Skin of body (tissue), 1 donor: ENCODE measurements at regions not wholly inside any gene's neighbourhood (a gene's known extent, or its start where the extent isn't known, plus 50 kb on each side); places are given as distances from the start of the nearest gene placed in this dataset.

Experiments
- DNase-seq: peaks from one replicate; lab custom pipeline; 2025; lab: John Stamatoyannopoulos, UW

DNA sequence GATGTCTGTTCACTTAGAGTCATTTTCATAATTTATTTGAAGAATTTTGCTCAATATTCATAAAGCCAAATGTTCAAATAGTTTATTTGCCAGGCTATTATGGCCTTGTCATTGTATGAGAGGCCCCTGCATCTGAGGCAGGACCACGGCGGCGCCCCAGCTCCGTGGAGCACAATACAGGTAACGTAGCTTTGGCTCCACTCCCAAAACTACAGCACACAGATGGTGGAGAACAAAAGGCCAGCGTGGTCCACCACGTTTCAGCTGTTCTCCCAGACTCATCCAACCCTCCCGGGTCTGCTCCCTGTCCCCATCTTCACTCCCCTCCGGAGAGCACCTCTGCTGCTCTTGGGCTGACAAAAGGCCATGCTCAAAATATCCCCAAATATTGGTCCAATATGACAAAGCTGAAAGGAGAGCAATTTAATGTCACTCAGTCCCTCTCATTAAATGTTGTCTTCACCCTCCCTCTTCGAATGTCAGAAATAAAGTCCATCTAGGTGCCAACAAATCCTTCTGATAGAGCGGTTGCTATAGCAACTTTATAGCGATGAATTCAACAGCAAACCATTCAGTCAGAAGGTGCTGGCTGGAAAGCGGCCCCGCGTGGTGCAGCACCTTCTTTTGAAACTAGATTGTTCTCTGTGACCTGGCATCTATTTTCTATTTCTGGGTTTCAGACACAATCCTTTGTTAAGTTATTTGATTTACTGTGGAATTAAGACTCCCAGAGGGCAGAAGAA lies 504.3 kb downstream of the ARHGEF28 start:
- DNase-seq: no peak

DNA sequence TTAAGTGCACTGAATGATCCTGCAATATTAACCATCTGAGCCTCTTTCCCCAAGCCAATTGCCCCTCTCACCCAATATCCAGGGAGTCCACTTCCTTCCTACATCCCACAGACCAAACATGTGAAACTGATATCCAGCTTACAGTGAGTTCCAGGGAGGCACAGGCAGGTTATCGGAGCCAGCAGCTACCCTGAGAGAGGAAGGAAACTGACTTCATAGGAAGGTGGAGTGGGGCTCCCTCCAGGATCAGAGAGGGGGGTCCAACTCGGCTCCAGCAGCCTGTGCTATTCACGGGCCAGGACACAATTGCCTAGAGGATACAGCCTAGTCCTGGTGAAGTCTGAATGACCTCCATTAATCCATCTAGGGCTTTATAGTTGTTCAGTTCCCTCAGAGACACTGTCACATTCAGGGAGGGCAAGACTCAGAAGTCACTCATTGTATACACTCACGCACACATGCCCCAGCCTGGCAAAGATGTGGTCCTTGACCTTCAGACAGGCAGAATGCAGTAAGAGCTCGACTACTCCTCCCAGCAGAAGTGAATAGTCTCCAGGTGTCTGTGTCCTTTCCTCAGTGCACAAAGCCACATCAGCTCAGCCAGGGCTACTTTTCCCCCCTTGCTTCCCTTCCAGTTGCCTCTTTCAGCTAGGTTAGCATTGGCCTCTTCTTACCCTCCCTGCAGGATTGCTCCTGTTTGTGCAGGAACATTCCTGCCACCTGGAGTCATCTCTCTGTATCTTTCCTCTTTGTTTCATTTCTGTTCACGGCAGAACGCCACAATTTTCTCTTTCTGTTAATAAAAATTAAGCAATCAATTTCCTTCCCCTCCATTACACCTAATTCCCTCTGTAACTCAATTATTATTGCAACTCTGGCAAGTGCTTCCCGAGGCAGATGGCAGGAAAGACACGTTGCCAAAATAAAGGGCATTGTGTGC lies 501.7 kb downstream of the ARHGEF28 start:
- no peak for DNase-seq

DNA sequence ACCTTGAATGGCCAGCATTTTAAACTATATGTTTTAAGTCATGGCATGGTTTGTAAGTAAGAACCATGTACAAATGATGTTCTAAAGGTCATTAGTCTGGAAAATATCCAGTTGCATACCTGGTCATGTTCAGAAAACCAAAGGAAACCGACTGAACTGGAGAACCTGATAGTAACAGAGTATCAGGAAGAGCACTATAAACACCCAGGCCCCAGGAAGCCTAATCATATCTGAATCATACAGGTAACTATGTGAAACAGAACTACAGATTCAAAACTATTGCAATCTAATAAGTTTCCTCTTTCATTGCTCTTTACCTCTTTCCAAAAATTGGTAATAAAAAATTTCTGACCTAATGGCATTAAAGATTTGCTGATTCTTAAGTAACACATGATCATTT lies 500.3 kb downstream of the ARHGEF28 start:
- no peak for DNase-seq

DNA sequence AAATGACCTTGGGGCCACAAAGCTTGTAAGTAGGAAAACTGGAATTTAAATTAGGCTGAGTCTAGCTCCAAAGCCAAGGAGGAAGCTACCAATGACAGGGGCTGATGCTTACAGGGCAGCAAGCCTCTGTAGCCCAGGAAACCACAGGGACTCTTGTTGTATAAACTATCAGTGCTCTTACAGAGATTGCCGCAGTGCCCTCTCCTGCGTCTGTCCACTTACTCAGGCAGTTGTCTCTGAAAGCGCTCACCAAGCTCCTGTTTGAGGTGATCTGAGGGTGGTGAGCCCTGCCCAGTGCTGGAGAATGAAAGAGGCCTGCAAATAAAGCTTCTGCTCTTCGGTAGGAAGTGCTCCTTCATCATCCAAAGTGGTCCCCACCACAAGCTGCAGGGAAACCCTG lies 498.8 kb downstream of the ARHGEF28 start:
- DNase-seq: no peak

DNA sequence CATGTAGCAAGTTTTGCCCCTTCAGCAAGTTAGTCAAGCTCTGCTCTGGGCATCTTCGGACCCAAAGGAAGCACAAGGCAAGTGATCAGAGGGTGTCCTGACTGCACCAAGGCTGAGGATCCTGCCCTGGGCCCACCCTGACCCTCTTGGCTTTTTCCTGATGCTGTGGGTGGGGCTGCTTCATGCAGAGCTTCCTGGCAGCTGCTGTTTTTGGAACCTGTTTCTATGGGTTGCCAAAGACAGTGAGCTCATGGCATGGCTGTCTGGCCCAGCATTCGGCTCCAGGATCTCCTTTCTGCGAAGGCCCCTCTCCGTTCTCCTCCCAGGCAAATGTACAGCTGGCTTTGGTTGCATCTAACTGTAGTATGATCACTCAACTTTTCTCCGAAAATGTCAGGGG lies 497.9 kb downstream of the ARHGEF28 start:
- no peak for DNase-seq

DNA sequence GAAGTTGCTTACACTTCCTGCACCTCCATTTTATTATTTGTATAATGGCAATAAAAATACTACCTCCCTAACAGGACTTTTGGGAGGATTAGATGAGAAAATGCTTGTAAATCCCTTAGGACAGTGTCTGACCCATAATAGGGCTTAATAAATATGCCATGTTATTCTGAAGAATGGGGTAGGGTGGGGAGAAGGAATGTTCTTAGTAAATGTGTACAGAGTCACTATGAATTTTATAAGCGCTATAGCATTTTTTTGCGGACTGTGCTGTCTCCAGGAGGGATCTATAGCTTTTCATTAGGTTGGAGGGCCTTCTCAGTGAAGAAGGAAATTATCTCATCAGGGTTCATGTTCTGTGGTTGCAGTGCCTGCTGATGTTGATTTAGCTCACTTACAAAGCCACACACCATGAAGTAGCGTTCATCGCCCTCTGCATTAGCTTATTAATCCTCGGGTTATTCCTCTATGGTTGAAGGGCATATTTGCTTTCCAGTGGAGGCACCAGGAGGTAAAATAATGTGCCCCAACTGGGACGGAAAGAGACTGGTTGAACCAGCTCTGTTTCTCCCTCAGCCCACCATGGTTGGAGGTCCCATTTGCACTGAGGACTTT lies 497.1 kb downstream of the ARHGEF28 start:
- DNase-seq: no peak

DNA sequence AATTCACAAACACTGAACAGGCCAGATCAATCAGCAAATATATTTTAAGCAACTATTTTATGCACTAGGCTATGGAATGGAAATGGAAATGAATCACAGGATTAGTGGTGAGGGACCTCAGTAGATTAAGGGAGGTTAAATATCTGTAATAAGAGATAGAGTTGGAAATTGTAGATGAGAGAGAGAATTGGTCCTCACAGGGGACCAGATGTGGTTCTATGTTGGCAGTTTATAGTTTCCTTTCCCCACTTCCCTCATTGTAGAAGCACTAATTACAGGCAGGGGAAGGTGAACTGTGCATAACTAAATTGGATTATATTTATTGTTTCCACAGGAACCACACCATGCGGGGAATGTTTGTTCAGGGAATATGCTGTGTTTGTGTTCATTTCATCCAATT lies 496.2 kb downstream of the ARHGEF28 start:
- no peak for DNase-seq

DNA sequence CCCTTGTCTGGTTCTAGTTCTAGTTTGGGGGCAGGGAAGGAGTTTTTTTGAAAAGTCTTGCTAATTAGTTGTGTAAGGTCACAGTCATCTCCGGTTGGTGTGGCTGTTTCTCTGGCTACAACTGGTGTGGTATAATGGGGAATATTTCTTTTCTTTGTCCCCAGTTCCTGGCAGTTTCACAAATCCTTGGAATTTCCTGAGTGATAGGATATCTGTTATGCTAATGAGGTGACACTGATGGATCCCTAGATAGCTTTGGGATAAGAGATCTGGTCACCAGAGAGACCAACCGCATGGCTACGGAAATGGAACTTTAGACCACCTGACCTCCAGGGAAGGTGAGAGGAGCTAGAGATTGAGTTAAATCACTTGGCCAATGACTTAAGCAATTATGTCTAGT lies 494.6 kb downstream of the ARHGEF28 start:
- DNase-seq: no peak

DNA sequence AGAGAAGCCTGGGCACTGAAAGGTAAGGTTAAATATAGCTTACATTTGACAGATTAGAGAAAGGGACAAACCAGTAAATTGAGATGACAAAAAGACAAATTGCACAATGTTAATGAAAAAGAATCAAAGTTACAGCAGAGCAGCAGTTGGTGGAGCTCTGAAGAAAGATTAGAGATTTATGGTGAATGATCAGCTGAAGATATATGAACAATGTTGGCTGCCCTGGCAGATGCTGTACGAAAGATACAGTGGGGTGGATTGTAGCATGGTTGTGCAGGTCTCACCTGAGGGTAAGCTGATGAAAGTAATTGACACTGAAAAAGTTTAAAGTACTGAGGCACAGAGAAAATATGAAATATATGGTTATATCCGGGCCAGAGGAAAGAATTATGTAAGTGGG lies 492.1 kb downstream of the ARHGEF28 start:
- no peak for DNase-seq

DNA sequence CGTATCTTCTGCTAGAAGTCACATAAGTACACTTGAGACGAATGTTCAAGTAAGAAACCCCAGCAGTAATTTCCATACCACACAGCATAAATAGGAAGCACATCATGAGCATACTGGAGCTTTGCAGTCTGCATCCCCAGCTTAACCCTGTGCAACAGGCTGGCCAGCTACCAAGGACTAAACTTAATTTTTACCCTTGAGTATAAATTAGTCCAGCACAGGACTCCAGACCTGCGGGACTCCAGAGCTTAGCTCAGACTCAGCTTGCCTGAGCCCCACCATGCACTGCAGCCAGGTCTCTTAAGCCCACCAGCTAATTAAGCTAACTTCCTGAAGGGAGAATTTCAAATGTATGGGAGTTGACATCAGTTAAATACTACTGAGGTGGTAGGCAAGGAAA lies 491.0 kb downstream of the ARHGEF28 start:
- no peak for DNase-seq

DNA sequence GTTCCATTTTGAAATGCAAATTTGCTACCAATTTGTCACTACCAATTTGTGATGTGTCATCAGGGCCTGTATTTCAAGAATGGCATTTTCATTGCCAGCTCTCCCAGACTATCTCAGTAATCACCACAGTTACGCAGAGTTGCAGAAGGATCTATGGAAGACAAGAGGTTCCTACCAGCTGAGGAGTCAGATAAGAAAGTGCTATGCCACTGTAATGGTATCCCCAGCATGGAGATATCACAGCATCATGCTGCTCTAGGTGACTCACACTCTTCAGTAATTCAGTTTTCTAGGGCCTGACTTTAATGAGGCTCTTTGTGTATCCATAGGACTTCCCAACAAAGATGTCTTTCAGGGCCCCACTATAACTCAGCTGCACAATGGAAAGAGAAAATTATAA lies 490.3 kb downstream of the ARHGEF28 start:
- DNase-seq: no peak

DNA sequence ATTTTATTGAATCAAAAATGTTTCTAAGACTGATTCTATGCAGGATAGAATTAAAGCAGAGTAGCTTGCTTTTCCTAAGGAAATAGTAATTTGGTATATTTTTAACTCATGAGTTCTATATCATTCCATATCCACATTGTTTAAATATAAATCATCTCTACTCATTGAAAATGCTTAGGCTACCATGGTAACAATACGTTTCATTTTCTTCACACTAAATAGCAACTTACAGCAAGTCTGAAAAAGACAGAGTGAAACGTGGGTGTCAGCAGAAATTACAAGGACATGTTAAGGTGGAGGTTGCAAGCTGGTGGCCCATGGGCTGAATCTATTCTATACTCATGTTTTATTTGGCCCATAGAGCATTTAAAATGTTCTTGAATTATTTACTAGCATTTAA lies 487.9 kb downstream of the ARHGEF28 start:
- no peak for DNase-seq

DNA sequence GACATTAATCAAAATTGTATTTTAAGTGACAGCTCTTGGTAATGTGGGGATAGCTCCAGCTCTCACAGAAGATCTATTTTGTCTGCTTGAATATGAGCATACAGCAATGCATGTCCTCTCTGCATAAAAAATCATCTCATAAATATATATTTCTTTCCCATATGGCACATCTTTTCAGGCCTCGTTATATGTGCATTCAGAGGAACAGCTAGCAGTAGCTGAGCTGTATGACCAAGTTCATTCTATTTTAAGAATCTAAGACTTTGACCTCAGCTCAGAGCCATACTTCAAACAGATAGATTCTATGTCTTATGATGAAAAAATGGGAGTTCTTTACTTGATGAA lies 487.2 kb downstream of the ARHGEF28 start:
- no peak for DNase-seq

DNA sequence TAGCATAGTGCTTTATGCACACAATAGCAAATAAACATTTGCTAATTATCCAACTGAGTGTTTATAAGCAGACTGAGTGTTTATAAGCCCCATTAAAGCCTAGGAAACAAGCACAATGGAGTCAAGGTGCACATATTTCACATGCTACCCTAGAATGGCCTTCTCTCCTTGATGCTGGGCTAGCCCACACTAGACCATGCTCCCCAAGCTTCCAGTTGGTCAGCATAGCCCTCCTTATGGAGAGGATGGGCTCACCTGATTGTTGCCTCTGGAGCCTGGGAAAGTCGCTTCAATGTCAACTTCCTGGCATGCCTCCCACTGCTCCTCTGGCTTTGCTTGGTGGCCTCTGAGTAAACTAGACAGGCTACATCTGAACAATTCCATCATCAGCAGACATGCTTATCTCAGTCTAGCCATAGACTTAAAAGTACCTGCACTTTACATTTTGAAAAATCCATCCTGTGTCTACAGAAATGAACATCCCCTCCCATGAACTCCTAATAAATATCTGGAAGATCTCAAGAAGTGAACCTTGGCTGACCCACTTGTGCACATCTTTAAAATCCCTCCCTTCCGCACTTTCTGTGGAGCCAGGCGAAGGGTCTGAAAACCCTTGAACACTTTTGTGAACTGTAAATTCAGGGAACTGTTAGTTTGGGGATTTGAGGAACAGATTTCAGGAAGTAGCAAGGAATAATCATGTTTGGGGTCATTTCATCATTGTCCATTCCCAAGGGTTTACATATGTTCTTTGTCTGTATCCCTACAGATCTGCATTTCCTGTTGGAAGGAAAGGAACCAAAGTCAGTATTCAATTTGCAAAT lies 486.6 kb downstream of the ARHGEF28 start:
- DNase-seq: peak; percentile 40

DNA sequence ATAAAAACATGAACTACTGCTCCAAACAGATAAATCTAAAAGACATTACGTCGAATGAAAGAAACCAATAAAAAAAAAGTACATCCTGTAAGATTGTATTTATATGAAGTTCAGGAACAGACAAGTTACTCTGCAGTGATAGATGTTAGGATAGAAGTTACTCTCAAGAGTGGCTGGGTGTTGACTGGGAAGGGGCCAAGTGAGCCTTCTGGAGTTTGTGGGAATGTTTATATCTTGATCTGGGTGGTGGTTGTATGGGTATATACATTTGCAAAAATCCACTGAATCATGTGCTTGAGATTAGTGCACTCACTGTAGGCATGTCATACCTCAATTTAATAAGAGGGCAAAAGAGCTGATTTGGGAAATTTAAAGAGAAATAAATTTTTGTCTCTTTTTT lies 485.8 kb downstream of the ARHGEF28 start:
- DNase-seq: no peak

DNA sequence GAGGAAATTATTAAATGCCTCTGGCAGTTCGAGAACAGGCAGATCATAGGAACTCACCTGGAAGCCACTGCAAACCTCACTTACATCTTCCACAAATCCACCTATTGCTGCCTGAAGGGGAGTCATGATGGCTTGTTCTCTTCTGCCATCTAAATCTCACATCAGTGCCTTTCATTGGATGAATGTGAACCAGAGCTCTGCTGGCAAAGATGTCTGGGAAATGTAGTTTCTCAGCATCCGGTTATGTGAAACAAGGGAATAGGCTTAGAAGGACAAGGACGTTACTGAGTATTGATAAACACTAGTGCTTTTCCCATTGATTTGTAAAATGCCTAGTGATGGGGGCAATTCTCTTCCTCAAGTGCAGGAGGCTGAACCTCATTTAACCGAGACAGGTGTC lies 483.3 kb downstream of the ARHGEF28 start:
- DNase-seq: no peak

DNA sequence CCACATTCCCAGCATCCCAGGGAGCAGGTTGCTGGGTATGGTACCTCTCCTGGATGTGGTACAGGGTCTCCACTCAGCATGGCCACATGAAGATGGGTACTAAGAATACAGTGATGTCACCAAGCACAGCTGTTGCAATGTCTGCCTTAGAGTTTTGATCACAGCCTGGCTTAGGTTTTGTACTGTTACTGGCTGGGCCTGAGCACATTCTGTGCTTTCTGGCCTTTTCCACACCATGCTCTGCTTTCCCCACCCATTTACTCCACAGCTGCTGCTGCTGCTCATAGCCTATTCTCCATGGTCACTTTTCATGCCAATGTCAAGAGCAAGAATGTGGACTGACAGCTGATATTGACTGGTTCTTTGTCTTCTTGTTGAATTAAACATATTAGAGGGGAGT lies 481.9 kb downstream of the ARHGEF28 start:
- DNase-seq: no peak

DNA sequence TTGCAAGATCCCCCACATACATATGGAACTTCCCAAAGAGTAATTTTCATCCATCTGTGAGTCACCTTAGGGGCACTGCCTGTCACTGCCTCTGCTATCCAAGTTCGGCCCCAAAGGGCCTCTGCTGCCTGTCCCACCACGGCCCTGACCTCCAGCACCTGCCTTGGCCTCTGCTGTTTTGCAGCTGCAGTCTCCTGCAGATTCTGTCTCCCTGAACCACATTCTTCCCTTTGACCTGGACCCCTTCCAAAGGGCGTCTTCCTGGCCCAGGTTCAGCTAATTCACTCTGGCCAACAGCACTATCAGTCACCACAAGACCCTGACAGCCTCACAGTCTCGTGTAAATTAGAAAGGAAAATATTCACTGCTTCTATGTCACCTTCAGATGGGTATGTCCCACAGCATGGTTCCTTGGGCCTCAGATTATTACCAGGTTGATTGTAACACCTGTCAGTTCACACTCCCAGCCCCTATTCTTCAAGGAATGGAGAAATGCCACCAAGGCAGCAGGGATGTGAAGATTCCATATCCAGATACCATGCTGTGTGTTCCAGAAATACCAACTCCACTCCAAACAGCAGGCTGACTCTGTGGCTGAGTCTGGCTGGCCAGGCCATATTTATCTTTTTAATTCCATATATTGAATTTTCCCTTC lies 479.3 kb downstream of the ARHGEF28 start:
- no peak for DNase-seq

DNA sequence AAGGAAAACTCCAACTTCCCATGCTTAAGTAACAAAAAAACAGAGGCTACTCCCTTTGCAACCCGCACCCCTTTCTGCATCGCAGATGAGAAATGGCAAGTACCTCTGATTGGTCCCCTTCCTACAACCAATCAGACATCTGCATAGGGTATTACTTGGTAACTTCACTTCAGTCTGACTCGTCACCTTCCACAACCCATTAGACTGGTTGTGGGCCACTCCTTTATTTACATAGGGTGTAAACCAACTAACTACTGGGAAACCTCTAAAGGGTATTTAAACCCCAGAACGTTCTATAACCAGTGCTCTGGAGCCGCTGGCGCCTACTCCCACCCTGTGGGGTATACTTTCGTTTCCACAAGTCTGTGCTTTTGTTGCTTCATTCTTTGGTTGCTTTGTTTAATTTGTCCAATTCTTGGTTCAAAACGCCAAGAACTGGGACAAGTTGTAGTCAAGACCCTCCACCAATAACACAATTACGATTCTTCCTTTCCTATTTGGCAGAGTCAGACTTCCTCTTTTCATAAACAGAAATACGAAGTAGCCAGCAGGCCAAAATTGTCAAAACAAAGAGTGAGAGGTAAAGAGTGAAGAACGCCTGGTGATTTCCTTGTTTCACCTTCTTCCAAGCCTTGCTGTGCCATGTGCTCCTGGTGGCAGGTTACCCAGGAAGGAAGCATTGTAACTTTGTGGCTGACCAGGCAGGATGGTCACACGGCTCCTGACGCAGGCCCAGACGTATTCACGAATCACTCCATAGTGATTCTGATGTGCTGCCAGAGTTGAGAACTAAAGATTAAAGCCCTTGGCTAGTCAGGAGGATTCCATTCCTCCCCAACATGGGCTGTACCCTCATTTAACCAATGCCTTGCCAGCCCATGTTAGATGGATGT lies 477.4 kb downstream of the ARHGEF28 start:
- no peak for DNase-seq

DNA sequence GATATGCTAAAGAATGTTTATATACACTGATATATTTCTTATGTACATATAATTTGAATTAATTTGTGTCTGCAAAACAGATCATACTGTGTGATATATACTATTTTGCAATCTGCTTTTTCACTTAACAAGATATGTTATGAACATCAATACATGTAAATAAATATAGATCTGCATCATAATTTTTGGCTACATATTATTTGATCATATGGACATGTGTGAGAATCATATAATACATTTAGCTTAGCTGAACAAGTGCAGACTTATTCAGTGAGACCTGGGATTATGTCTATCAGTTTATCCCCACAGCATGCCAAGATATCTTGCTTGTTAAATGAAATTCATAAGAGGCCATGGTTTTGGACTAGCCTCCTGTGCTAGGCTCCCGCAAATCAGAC lies 474.3 kb downstream of the ARHGEF28 start:
- no peak for DNase-seq
